Spinal cord (tissue), 9 donors: ENCODE measurements at regions not wholly inside any gene's neighbourhood (a gene's known extent, or its start where the extent isn't known, plus 50 kb on each side); places are given as distances from the start of the nearest gene placed in this dataset.

Source experiments
- DNase-seq, 6 donors: peaks; one replicate each; pipeline versions ENCODE4 v3.0.0 to v3.0.0-alpha.2; 2013 to 2015; ENCODE audit warnings: low spot score in 6 of 6, low read depth in 4 of 6
- H3K27ac ChIP-seq: one replicate; pipeline ENCODE4 v1.5.1; 2013; ENCODE audit warnings: low read depth, low read length, control low read depth
- H3K27me3 ChIP-seq: one replicate; pipeline ENCODE4 v1.6.1; 2013; ENCODE audit warnings: low read length; ENCODE audit not compliant: control insufficient read depth, insufficient read depth
- H3K36me3 ChIP-seq: one replicate; pipeline ENCODE4 v1.6.1; 2013; ENCODE audit warnings: low read length; ENCODE audit not compliant: control insufficient read depth, insufficient read depth
- H3K4me1 ChIP-seq: one replicate; pipeline ENCODE4 v1.6.1; 2013; ENCODE audit warnings: low read length; ENCODE audit not compliant: control insufficient read depth, insufficient read depth
- H3K4me3 ChIP-seq: one replicate; pipeline ENCODE4 v1.5.1; 2013; ENCODE audit warnings: low read depth, low read length, control low read depth
- H3K9me3 ChIP-seq: one replicate; pipeline ENCODE4 v1.6.1; 2013; ENCODE audit warnings: low read length; ENCODE audit not compliant: control insufficient read depth, insufficient read depth
- WGBS: methylation state at CpG from one replicate; pipeline ENCODE4 v1.1.5; 2013; ENCODE audit warnings: missing lambda C conversion rate; ENCODE audit not compliant: insufficient coverage; 5-methylcytosine and 5-hydroxymethylcytosine counted together
- donor health status: healthy.

GRCh38 chr1:98103617-98104285 lies 182.9 kb upstream of the DPYD start:
- Histone ChIP-seq H3K27ac (no peak overlapping the region), H3K9me3 (peaks cover 2% of the 10 kb centered on the region), H3K4me3 (no peak overlapping the region), H3K27me3 (no peaks in the 10 kb centered on the region), H3K36me3 (no peaks in the 10 kb centered on the region), H3K4me1 (no peaks in the 10 kb centered on the region)
- 30% methylated on average over 5 of the region's 5 CpGs for WGBS
- peak in 2 of 6 donors; percentile 15 to 35 for DNase-seq

GRCh38 chr1:98102345-98103030 lies 181.7 kb upstream of the DPYD start:
- Histone ChIP-seq H3K27me3 (no peaks in the 10 kb centered on the region), H3K36me3 (no peaks in the 10 kb centered on the region), H3K27ac (no peak overlapping the region), H3K4me3 (no peak overlapping the region), H3K4me1 (no peaks in the 10 kb centered on the region), H3K9me3 (peaks cover 1% of the 10 kb centered on the region)
- peak in 1 of 6 donors; percentile 59 for DNase-seq
- WGBS: 27% methylated on average over 2 of the region's 4 CpGs

- Histone ChIP-seq H3K36me3 (no peaks in the 10 kb centered on the region), H3K4me1 (no peaks in the 10 kb centered on the region), H3K9me3 (no peaks in the 10 kb centered on the region), H3K4me3 (no peak overlapping the region), H3K27ac (no peak overlapping the region), H3K27me3 (no peaks in the 10 kb centered on the region)
- DNase-seq: no peak
- no CpG with 5 or more reads among the region's 2 CpGs for WGBS
Observed at GRCh38 chr1:98101364-98101763, 180.5 kb upstream of the DPYD start.

- no CpG with 5 or more reads among the region's 3 CpGs for WGBS
- no peaks in the 10 kb centered on the region for H3K4me1 ChIP-seq
- no peaks in the 10 kb centered on the region for H3K27me3 ChIP-seq
- no peak overlapping the region for H3K4me3 ChIP-seq
- H3K9me3 ChIP-seq: no peaks in the 10 kb centered on the region
- no peaks in the 10 kb centered on the region for H3K36me3 ChIP-seq
- no peak for DNase-seq
- no peak overlapping the region for H3K27ac ChIP-seq
Observed at GRCh38 chr1:98099501-98099900, 178.7 kb upstream of the DPYD start.

GRCh38 chr1:98098473-98098872 lies 177.6 kb upstream of the DPYD start:
- Histone ChIP-seq H3K36me3 (no peaks in the 10 kb centered on the region), H3K4me3 (no peak overlapping the region), H3K27me3 (no peaks in the 10 kb centered on the region), H3K27ac (no peak overlapping the region), H3K9me3 (no peaks in the 10 kb centered on the region), H3K4me1 (no peaks in the 10 kb centered on the region)
- peak in 2 of 6 donors; percentile 46 to 67 for DNase-seq

- Histone ChIP-seq H3K4me1 (no peaks in the 10 kb centered on the region), H3K27me3 (no peaks in the 10 kb centered on the region), H3K27ac (no peak overlapping the region)
Observed at GRCh38 chr1:98090351-98090750, 169.5 kb upstream of the DPYD start.

GRCh38 chr1:98088381-98088780 lies 167.5 kb upstream of the DPYD start:
- WGBS: no CpG with 5 or more reads among the region's 3 CpGs
- no peaks in the 10 kb centered on the region for H3K9me3 ChIP-seq

More at GRCh38 chr1:98090351-98090750, 169.5 kb upstream of the DPYD start:
- Histone ChIP-seq H3K9me3 (no peaks in the 10 kb centered on the region), H3K4me3 (no peak overlapping the region), H3K36me3 (no peaks in the 10 kb centered on the region)
- no peak for DNase-seq

GRCh38 chr1:98086796-98087441 lies 166.1 kb upstream of the DPYD start:
- no peak for DNase-seq
- Histone ChIP-seq H3K4me3 (no peak overlapping the region), H3K36me3 (no peaks in the 10 kb centered on the region), H3K4me1 (no peaks in the 10 kb centered on the region), H3K27ac (no peak overlapping the region), H3K27me3 (no peaks in the 10 kb centered on the region), H3K9me3 (no peaks in the 10 kb centered on the region)
- 31% methylated on average over 2 of the region's 3 CpGs for WGBS

More at GRCh38 chr1:98088381-98088780, 167.5 kb upstream of the DPYD start:
- H3K27ac ChIP-seq: no peak overlapping the region
- no peak overlapping the region for H3K4me3 ChIP-seq
- H3K36me3 ChIP-seq: no peaks in the 10 kb centered on the region
- DNase-seq: no peak
- no peaks in the 10 kb centered on the region for H3K27me3 ChIP-seq
- no peaks in the 10 kb centered on the region for H3K4me1 ChIP-seq

- no CpG with 5 or more reads among the region's 1 CpG for WGBS
Observed at GRCh38 chr1:98086156-98086555, 165.3 kb upstream of the DPYD start.

GRCh38 chr1:98084188-98084587 lies 163.4 kb upstream of the DPYD start:
- Histone ChIP-seq H3K4me1 (no peaks in the 10 kb centered on the region), H3K27ac (no peak overlapping the region), H3K4me3 (no peak overlapping the region), H3K27me3 (no peaks in the 10 kb centered on the region), H3K36me3 (no peaks in the 10 kb centered on the region), H3K9me3 (no peaks in the 10 kb centered on the region)
- no peak for DNase-seq
- WGBS: 100% methylated on average over 1 of the region's 2 CpGs

More at GRCh38 chr1:98086156-98086555, 165.3 kb upstream of the DPYD start:
- Histone ChIP-seq H3K27me3 (no peaks in the 10 kb centered on the region), H3K4me1 (no peaks in the 10 kb centered on the region), H3K27ac (no peak overlapping the region), H3K36me3 (no peaks in the 10 kb centered on the region), H3K4me3 (no peak overlapping the region), H3K9me3 (no peaks in the 10 kb centered on the region)
- no peak for DNase-seq
